MM.1S (cell line): ENCODE measurements at regions not wholly inside any gene's neighbourhood (a gene's known extent, or its start where the extent isn't known, plus 50 kb on each side); places are given as distances from the start of the nearest gene placed in this dataset.

Experiments used
- EZH2 ChIP-seq: fragments of 300-600 bp; sonication (generic); optimal IDR thresholded peaks from 2 replicates; pipeline ENCODE3; 2017; ENCODE audit warnings: low read depth, mild to moderate bottlenecking, antibody characterized with exemption, low read length, mixed read lengths
- EZH2phosphoT487 ChIP-seq: fragments of 300-600 bp; sonication (generic); IDR thresholded peaks from 2 replicates; pipeline ENCODE4 v1.6.1; 2018; ENCODE audit warnings: antibody characterized with exemption, low read length
- TF ChIP-seq, protein P1 (sequence below): fragments of 300-600 bp; sonication (generic); IDR thresholded peaks from 2 replicates; pipeline ENCODE4 v1.5.1; 2016; ENCODE audit warnings: antibody characterized with exemption, low read length, mixed read lengths

DNA sequence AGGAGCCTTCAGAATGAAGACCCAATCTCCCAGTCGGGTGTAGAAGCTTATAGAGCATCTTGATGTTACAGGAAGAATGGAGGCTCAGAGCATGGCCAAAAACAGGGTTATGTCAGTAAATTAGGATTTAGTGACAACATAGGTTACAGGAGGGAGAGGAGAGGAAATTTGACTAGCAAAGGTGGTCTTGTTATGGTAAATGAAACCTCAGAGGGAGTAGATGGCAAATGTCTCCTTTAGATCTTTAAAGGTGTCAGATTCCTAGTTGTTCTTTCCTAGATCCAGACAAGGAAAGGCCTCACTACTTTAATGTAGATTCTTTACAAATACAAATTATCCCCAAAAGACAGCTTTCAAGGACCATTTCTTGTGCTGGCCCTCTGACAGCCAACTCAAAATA is 465.0 kb downstream of the DMRTA1 start:
- TF ChIP-seq EZH2, result no peak
- TF ChIP-seq, protein P1, sequence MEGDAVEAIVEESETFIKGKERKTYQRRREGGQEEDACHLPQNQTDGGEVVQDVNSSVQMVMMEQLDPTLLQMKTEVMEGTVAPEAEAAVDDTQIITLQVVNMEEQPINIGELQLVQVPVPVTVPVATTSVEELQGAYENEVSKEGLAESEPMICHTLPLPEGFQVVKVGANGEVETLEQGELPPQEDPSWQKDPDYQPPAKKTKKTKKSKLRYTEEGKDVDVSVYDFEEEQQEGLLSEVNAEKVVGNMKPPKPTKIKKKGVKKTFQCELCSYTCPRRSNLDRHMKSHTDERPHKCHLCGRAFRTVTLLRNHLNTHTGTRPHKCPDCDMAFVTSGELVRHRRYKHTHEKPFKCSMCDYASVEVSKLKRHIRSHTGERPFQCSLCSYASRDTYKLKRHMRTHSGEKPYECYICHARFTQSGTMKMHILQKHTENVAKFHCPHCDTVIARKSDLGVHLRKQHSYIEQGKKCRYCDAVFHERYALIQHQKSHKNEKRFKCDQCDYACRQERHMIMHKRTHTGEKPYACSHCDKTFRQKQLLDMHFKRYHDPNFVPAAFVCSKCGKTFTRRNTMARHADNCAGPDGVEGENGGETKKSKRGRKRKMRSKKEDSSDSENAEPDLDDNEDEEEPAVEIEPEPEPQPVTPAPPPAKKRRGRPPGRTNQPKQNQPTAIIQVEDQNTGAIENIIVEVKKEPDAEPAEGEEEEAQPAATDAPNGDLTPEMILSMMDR, result no peak
- no peak for TF ChIP-seq EZH2phosphoT487
